Smooth muscle cell (in vitro differentiated cells): ENCODE measurements at regions not wholly inside any gene's neighbourhood (a gene's known extent, or its start where the extent isn't known, plus 50 kb on each side); places are given as distances from the start of the nearest gene placed in this dataset.

ENCODE experiments used
- DNase-seq: peaks from one replicate; lab custom pipeline; 2025; ENCODE audit not compliant: unreplicated experiment; lab: John Stamatoyannopoulos, UW
- H2AFZ ChIP-seq: fragments of 200-600 bp; sonication (generic); 2 replicates; pipeline ENCODE4 v1.6.0; 2016; ENCODE audit warnings: antibody characterized with exemption, low read depth, mild to moderate bottlenecking
- H3F3A ChIP-seq: fragments of 200-600 bp; sonication (generic); 2 replicates; pipeline ENCODE4 v1.6.0; 2017; ENCODE audit warnings: antibody characterized with exemption, low read depth
- H3K27ac ChIP-seq: fragments of 200-600 bp; sonication (generic); 2 replicates; pipeline ENCODE4 v1.5.1; 2016; ENCODE audit warnings: low read depth, mild to moderate bottlenecking
- H3K27me3 ChIP-seq: fragments of 200-600 bp; sonication (generic); 2 replicates; pipeline ENCODE4 v1.6.1; 2016; ENCODE audit warnings: low read depth, mild to moderate bottlenecking
- H3K36me3 ChIP-seq: fragments of 200-600 bp; sonication (generic); 2 replicates; pipeline ENCODE4 v1.5.1; 2016; ENCODE audit warnings: low read depth
- H3K4me1 ChIP-seq: fragments of 200-600 bp; sonication (generic); 2 replicates; pipeline ENCODE4 v1.5.1; 2016; ENCODE audit warnings: low read depth
- H3K4me2 ChIP-seq: fragments of 200-600 bp; sonication (generic); 2 replicates; pipeline ENCODE4 v1.6.0; 2016; ENCODE audit warnings: mild to moderate bottlenecking
- H3K4me3 ChIP-seq: fragments of 200-600 bp; sonication (generic); 2 replicates; pipeline ENCODE4 v1.5.1; 2016; ENCODE audit warnings: mild to moderate bottlenecking
- H3K79me2 ChIP-seq: fragments of 200-600 bp; sonication (generic); 2 replicates; pipeline ENCODE4 v1.6.0; 2016; ENCODE audit warnings: low read depth, mild to moderate bottlenecking
- H3K9ac ChIP-seq: fragments of 200-600 bp; sonication (generic); 2 replicates; pipeline ENCODE4 v1.6.0; 2016; ENCODE audit warnings: low read depth
- H3K9me3 ChIP-seq: fragments of 200-600 bp; sonication (generic); replicated peaks from 2 replicates; pipeline ENCODE4 v1.5.1; 2016; ENCODE audit warnings: low read depth
- H4K20me1 ChIP-seq: fragments of 200-600 bp; sonication (generic); 2 replicates; pipeline ENCODE4 v1.6.0; 2016; ENCODE audit warnings: low read depth
- WGBS: methylation state at CpG from one replicate; pipeline ENCODE4 v1.1.7; 2016; ENCODE audit warnings: low lambda C conversion rate; 5-methylcytosine and 5-hydroxymethylcytosine counted together
- TF ChIP-seq, protein P1 (sequence below): fragments of 200-600 bp; sonication (generic); IDR thresholded peaks from 2 replicates; pipeline ENCODE4 v1.5.1; 2017; ENCODE audit warnings: borderline replicate concordance, mild to moderate bottlenecking, antibody characterized with exemption; ENCODE audit not compliant: insufficient read depth, poor library complexity, severe bottlenecking

DNA sequence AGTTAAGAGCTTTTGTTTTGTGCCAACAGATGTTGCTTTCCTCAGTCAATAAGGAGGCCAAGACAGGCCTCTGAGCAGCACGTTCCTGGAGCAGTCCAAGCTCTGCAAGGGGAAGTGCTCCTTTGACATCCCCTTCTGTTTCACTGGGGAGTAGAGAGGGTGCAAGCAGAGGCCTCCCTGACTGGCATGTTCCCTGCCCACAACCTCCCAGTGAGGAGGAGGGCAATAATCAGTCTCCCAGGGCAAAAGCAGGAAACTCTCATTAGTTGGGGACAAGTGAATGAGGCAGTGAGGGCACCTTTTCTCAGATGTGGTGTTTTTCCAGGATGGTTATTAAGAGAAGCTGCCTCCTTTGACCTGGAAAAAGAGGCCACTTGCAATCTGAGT is 79.5 kb upstream of the ZBED5 start:
- WGBS: 78% methylated on average over 1 of the region's 1 CpG
- H3K9ac ChIP-seq: no peak overlapping the region
- H3K36me3 ChIP-seq: no peaks in the 10 kb centered on the region
- H3K79me2 ChIP-seq: no peaks in the 10 kb centered on the region
- TF ChIP-seq, protein P1, sequence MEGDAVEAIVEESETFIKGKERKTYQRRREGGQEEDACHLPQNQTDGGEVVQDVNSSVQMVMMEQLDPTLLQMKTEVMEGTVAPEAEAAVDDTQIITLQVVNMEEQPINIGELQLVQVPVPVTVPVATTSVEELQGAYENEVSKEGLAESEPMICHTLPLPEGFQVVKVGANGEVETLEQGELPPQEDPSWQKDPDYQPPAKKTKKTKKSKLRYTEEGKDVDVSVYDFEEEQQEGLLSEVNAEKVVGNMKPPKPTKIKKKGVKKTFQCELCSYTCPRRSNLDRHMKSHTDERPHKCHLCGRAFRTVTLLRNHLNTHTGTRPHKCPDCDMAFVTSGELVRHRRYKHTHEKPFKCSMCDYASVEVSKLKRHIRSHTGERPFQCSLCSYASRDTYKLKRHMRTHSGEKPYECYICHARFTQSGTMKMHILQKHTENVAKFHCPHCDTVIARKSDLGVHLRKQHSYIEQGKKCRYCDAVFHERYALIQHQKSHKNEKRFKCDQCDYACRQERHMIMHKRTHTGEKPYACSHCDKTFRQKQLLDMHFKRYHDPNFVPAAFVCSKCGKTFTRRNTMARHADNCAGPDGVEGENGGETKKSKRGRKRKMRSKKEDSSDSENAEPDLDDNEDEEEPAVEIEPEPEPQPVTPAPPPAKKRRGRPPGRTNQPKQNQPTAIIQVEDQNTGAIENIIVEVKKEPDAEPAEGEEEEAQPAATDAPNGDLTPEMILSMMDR: no peak
- DNase-seq: no peak
- H3K27me3 ChIP-seq: no peaks in the 10 kb centered on the region
- H2AFZ ChIP-seq: no peak overlapping the region
- H3K4me1 ChIP-seq: no peaks in the 10 kb centered on the region
- no peaks in the 10 kb centered on the region for H4K20me1 ChIP-seq
- no peak overlapping the region for H3K4me3 ChIP-seq
- H3K9me3 ChIP-seq: no peaks in the 10 kb centered on the region
- no peaks in the 10 kb centered on the region for H3F3A ChIP-seq
- H3K4me2 ChIP-seq: no peak overlapping the region
- H3K27ac ChIP-seq: no peak overlapping the region

DNA sequence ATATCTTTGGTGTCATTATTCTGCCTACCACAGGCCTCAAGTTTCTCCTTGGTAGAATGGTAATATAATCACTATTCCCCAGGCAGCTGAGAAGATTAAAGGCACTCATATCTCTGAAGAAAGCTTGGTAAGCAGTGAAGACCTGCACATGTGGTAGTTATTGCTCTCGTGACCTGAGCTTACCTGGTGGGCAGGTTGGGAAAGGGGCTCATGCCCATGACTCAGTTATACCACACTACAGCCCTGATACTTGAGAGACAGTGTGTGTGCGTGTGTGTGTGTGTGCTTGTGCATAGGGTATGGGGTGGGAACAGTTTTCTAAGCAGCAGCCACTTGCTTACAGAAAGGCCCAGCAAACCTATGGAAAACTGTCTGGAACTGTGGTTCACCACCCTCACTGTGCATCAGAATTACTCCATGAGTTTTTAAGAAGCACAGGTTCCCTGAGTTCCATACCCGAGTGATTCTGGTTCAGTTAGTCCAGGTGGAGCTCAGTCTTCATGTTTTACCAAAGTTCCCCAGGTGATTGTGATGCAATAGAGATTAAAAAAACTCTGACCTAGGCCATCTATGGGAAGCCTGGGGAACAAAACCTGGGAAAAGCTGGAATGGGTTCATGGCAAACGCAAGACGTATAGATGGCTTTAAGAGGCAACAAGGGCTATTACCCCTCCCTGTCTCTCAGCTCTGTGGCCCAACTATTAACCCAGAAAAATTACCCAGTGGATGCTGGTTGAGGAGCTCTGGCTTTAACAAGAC is 79.0 kb upstream of the ZBED5 start:
- Histone ChIP-seq H3K27ac (no peak overlapping the region), H3K4me3 (no peak overlapping the region), H3K9me3 (no peaks in the 10 kb centered on the region), H3K4me1 (no peaks in the 10 kb centered on the region), H3K36me3 (no peaks in the 10 kb centered on the region), H2AFZ (no peak overlapping the region), H3K79me2 (no peaks in the 10 kb centered on the region), H3K27me3 (no peaks in the 10 kb centered on the region), H3F3A (no peaks in the 10 kb centered on the region), H3K9ac (no peak overlapping the region), H4K20me1 (no peaks in the 10 kb centered on the region), H3K4me2 (no peak overlapping the region)
- no peak for DNase-seq
- WGBS: 93% methylated on average over 5 of the region's 5 CpGs
- TF ChIP-seq, protein P1: no peak

DNA sequence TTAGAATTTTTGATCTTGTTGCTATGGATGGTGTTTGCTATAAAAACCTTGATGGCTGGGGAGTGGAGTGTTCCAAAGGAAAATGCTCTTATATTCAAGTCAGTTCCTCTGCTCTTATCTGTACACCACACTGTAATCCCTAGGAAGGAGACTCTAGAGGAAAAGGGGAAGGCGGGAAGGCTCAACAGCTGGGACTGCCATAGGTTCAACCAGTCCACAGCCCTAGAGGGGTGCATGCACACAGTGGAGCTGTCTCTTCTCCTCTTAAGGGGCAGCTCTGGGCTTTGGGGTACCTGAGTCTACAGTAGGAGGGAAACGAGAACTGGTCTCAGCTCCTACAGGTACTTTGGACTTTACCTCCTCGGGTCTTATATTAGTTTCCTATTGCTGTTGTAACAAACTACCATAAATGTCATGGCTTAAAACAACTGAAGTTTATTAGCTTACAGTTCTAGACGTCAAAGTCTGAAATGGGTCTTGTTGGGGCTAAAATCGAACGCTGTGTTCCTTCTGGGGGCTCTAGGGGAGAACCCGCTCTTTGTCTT is 77.2 kb upstream of the ZBED5 start:
- no peaks in the 10 kb centered on the region for H3K27me3 ChIP-seq
- TF ChIP-seq, protein P1: no peak
- H4K20me1 ChIP-seq: no peaks in the 10 kb centered on the region
- no peaks in the 10 kb centered on the region for H3K36me3 ChIP-seq
- H3K4me1 ChIP-seq: peaks cover 4% of the 10 kb centered on the region
- peaks cover 7% of the 10 kb centered on the region for H3F3A ChIP-seq
- H3K79me2 ChIP-seq: no peaks in the 10 kb centered on the region
- no peak overlapping the region for H3K27ac ChIP-seq
- no peak overlapping the region for H2AFZ ChIP-seq
- no peaks in the 10 kb centered on the region for H3K9me3 ChIP-seq
- H3K9ac ChIP-seq: no peak overlapping the region
- DNase-seq: no peak
- WGBS: 87% methylated on average over 7 of the region's 7 CpGs
- peak overlapping the region; percentile 87 for H3K4me2 ChIP-seq
- H3K4me3 ChIP-seq: peak overlapping the region; percentile 64
